ENCODE measurements at regions not wholly inside any gene's neighbourhood (a gene's known extent, or its start where the extent isn't known, plus 50 kb on each side); places are given as distances from the start of the nearest gene placed in this dataset.

- TF ChIP-seq TARDBP (IDR thresholded peaks at IDR 0.05) = no peak
- no peak for TF ChIP-seq FOXK2 (IDR thresholded peaks at IDR 0.05)
- no peak for TF ChIP-seq BHLHE40 (IDR thresholded peaks at IDR 0.05; ENCODE audit: borderline replicate concordance)
- no peak for TF ChIP-seq ARNT (IDR thresholded peaks at IDR 0.05)
- no peak for TF ChIP-seq FOXA1 (IDR thresholded peaks at IDR 0.05)
- no peak for TF ChIP-seq NFRKB (IDR thresholded peaks at IDR 0.05)
- TF ChIP-seq HDGF (IDR thresholded peaks at IDR 0.05; ENCODE audit: borderline replicate concordance) = no peak
- TF ChIP-seq FOXM1 (IDR thresholded peaks at IDR 0.05; ENCODE audit: borderline replicate concordance) = no peak
- TF ChIP-seq ELF4 (IDR thresholded peaks at IDR 0.05) = no peak
- TF ChIP-seq L3MBTL2 (conservative IDR thresholded peaks at IDR 0.05) = no peak
- TF ChIP-seq SUZ12 (IDR thresholded peaks at IDR 0.05) = no peak
Measured at GRCh38 chr17:79466562-79467350, 144.1 kb downstream of the RBFOX3 start.
